Activated CD8-positive, alpha-beta memory T cell treated with anti-CD3 and anti-CD28 coated beads, Interleukin-2, amount 10 ng/mL, durations not matched to agents 7 days and 5 days (primary cell): ENCODE measurements at regions not wholly inside any gene's neighbourhood (a gene's known extent, or its start where the extent isn't known, plus 50 kb on each side); places are given as distances from the start of the nearest gene placed in this dataset.

Experiments used
- ATAC-seq: fragments of 150-1000 bp; cut with Tn5 transposase; one replicate; pipeline ENCODE4 v1.10.0; 2021; ENCODE audit warnings: moderate library complexity
- CTCF ChIA-PET: fragments of 350-600 bp; sonication (Branson Sonifier 250); formaldehyde crosslinking; loops from one replicate; lab custom pipeline; 2021; ENCODE audit warnings: antibody characterized with exemption; lab: Charles Lee
- DNase-seq: peaks from one replicate; pipeline ENCODE4 v3.0.0-alpha.2; 2020
- H3K27ac Mint-ChIP-seq: one replicate; pipeline ENCODE4 v1.8.0; 2021; ENCODE audit warnings: mild to moderate bottlenecking, mixed read lengths
- H3K27me3 Mint-ChIP-seq: one replicate; pipeline ENCODE4 v1.8.0; 2021; ENCODE audit warnings: mixed read lengths
- H3K36me3 Mint-ChIP-seq: one replicate; pipeline ENCODE4 v1.8.0; 2021; ENCODE audit warnings: mild to moderate bottlenecking, mixed read lengths
- H3K4me1 Mint-ChIP-seq: one replicate; pipeline ENCODE4 v1.8.0; 2021; ENCODE audit warnings: mixed read lengths
- H3K4me3 Mint-ChIP-seq: one replicate; pipeline ENCODE4 v1.8.0; 2021; ENCODE audit warnings: mild to moderate bottlenecking, moderate library complexity, mixed read lengths
- H3K9me3 Mint-ChIP-seq: one replicate; pipeline ENCODE4 v1.8.0; 2022; ENCODE audit warnings: low read depth, mixed read lengths

GRCh38 chr13:56988543-56988942, 152.2 kb upstream of the PRR20A start:
- H3K27ac Mint-ChIP-seq = no peak overlapping the region
- no peaks in the 10 kb centered on the region for H3K4me1 Mint-ChIP-seq
- no peaks in the 10 kb centered on the region for H3K27me3 Mint-ChIP-seq
- no peak overlapping the region for H3K4me3 Mint-ChIP-seq
- no peaks in the 10 kb centered on the region for H3K36me3 Mint-ChIP-seq
- CTCF ChIA-PET = no interaction called here
- peaks cover 9% of the 10 kb centered on the region for H3K9me3 Mint-ChIP-seq
- ATAC-seq (no peak), DNase-seq (no peak)

GRCh38 chr13:57003682-57004081, 137.0 kb upstream of the PRR20A start:
- H3K36me3 Mint-ChIP-seq = no peaks in the 10 kb centered on the region
- peaks cover 5% of the 10 kb centered on the region for H3K9me3 Mint-ChIP-seq
- DNase-seq (no peak), ATAC-seq (no peak)
- no peaks in the 10 kb centered on the region for H3K4me1 Mint-ChIP-seq
- H3K27me3 Mint-ChIP-seq = no peaks in the 10 kb centered on the region
- H3K4me3 Mint-ChIP-seq = no peak overlapping the region
- CTCF ChIA-PET = no interaction called here
- no peak overlapping the region for H3K27ac Mint-ChIP-seq

GRCh38 chr13:57017357-57017756, 123.4 kb upstream of the PRR20A start:
- no peak for ATAC-seq
- H3K27me3 Mint-ChIP-seq = no peaks in the 10 kb centered on the region
- CTCF ChIA-PET = no interaction called here

GRCh38 chr13:57018915-57019314, 121.8 kb upstream of the PRR20A start:
- DNase-seq = no peak
- Mint-ChIP-seq H3K36me3 (no peaks in the 10 kb centered on the region), H3K27ac (no peak overlapping the region), H3K4me3 (no peak overlapping the region), H3K9me3 (peaks cover 9% of the 10 kb centered on the region), H3K27me3 (no peaks in the 10 kb centered on the region), H3K4me1 (no peaks in the 10 kb centered on the region)
- ATAC-seq = no peak
- CTCF ChIA-PET = no interaction called here

More at GRCh38 chr13:57017357-57017756, 123.4 kb upstream of the PRR20A start:
- no peak overlapping the region for H3K27ac Mint-ChIP-seq
- no peaks in the 10 kb centered on the region for H3K36me3 Mint-ChIP-seq
- no peak overlapping the region for H3K4me3 Mint-ChIP-seq
- no peaks in the 10 kb centered on the region for H3K4me1 Mint-ChIP-seq
- DNase-seq = no peak
- H3K9me3 Mint-ChIP-seq = peaks cover 12% of the 10 kb centered on the region

GRCh38 chr13:57030671-57031070, 110.0 kb upstream of the PRR20A start:
- no peak for DNase-seq

GRCh38 chr13:57036290-57036689, 104.4 kb upstream of the PRR20A start:
- ATAC-seq (no peak), DNase-seq (no peak)
- H3K9me3 Mint-ChIP-seq = peaks cover 9% of the 10 kb centered on the region
- no peaks in the 10 kb centered on the region for H3K4me1 Mint-ChIP-seq
- CTCF ChIA-PET = no interaction called here
- H3K4me3 Mint-ChIP-seq = no peak overlapping the region
- no peak overlapping the region for H3K27ac Mint-ChIP-seq
- no peaks in the 10 kb centered on the region for H3K27me3 Mint-ChIP-seq
- no peaks in the 10 kb centered on the region for H3K36me3 Mint-ChIP-seq

More at GRCh38 chr13:57030671-57031070, 110.0 kb upstream of the PRR20A start:
- no peak overlapping the region for H3K27ac Mint-ChIP-seq
- H3K36me3 Mint-ChIP-seq = no peaks in the 10 kb centered on the region
- no peaks in the 10 kb centered on the region for H3K27me3 Mint-ChIP-seq
- H3K4me3 Mint-ChIP-seq = no peak overlapping the region
- H3K4me1 Mint-ChIP-seq = no peaks in the 10 kb centered on the region
- no peak for ATAC-seq
- H3K9me3 Mint-ChIP-seq = peaks cover 15% of the 10 kb centered on the region
- CTCF ChIA-PET = no interaction called here

- CTCF ChIA-PET = no interaction called here
- H3K27ac Mint-ChIP-seq = no peak overlapping the region
- no peak for ATAC-seq
- peaks cover 12% of the 10 kb centered on the region for H3K9me3 Mint-ChIP-seq
- H3K27me3 Mint-ChIP-seq = no peaks in the 10 kb centered on the region
- no peaks in the 10 kb centered on the region for H3K4me1 Mint-ChIP-seq
- DNase-seq = no peak
- no peaks in the 10 kb centered on the region for H3K36me3 Mint-ChIP-seq
- H3K4me3 Mint-ChIP-seq = no peak overlapping the region
These were observed 95.8 kb upstream of the PRR20A start for GRCh38 chr13:57044910-57045309.

GRCh38 chr13:57045826-57046546, 94.7 kb upstream of the PRR20A start:
- no peaks in the 10 kb centered on the region for H3K27me3 Mint-ChIP-seq
- ATAC-seq = no peak
- H3K36me3 Mint-ChIP-seq = no peaks in the 10 kb centered on the region
- no peak for DNase-seq
- no peak overlapping the region for H3K4me3 Mint-ChIP-seq
- H3K9me3 Mint-ChIP-seq = peaks cover 21% of the 10 kb centered on the region
- CTCF ChIA-PET = no interaction called here
- H3K4me1 Mint-ChIP-seq = no peaks in the 10 kb centered on the region
- no peak overlapping the region for H3K27ac Mint-ChIP-seq

GRCh38 chr13:57056601-57057180, 84.0 kb upstream of the PRR20A start:
- CTCF ChIA-PET = no interaction called here

GRCh38 chr13:57063007-57063406, 77.7 kb upstream of the PRR20A start:
- H3K36me3 Mint-ChIP-seq = no peaks in the 10 kb centered on the region
- ATAC-seq = no peak
- H3K9me3 Mint-ChIP-seq = peaks cover 7% of the 10 kb centered on the region
- no peaks in the 10 kb centered on the region for H3K4me1 Mint-ChIP-seq
- CTCF ChIA-PET = no interaction called here
- no peak overlapping the region for H3K4me3 Mint-ChIP-seq
- no peak for DNase-seq
- no peaks in the 10 kb centered on the region for H3K27me3 Mint-ChIP-seq
- no peak overlapping the region for H3K27ac Mint-ChIP-seq

More at GRCh38 chr13:57056601-57057180, 84.0 kb upstream of the PRR20A start:
- no peaks in the 10 kb centered on the region for H3K4me1 Mint-ChIP-seq
- no peak overlapping the region for H3K27ac Mint-ChIP-seq
- DNase-seq (no peak), ATAC-seq (no peak)
- no peaks in the 10 kb centered on the region for H3K36me3 Mint-ChIP-seq
- no peak overlapping the region for H3K4me3 Mint-ChIP-seq
- no peaks in the 10 kb centered on the region for H3K27me3 Mint-ChIP-seq
- H3K9me3 Mint-ChIP-seq = peaks cover 6% of the 10 kb centered on the region

GRCh38 chr13:57073983-57074382, 66.7 kb upstream of the PRR20A start:
- no peak for ATAC-seq
- Mint-ChIP-seq H3K27ac (no peak overlapping the region), H3K36me3 (no peaks in the 10 kb centered on the region), H3K9me3 (peaks cover 2% of the 10 kb centered on the region), H3K4me3 (no peak overlapping the region), H3K27me3 (no peaks in the 10 kb centered on the region), H3K4me1 (no peaks in the 10 kb centered on the region)
- CTCF ChIA-PET = no interaction called here
- no peak for DNase-seq

GRCh38 chr13:57075588-57075987, 65.1 kb upstream of the PRR20A start:
- Mint-ChIP-seq H3K4me3 (no peak overlapping the region), H3K9me3 (peaks cover 2% of the 10 kb centered on the region), H3K36me3 (no peaks in the 10 kb centered on the region), H3K27ac (no peak overlapping the region), H3K27me3 (no peaks in the 10 kb centered on the region), H3K4me1 (no peaks in the 10 kb centered on the region)
- CTCF ChIA-PET = no interaction called here
- no peak for ATAC-seq
- DNase-seq = no peak

GRCh38 chr13:57087006-57087405, 53.7 kb upstream of the PRR20A start:
- Mint-ChIP-seq H3K4me1 (no peaks in the 10 kb centered on the region), H3K4me3 (no peak overlapping the region), H3K27me3 (no peaks in the 10 kb centered on the region), H3K36me3 (no peaks in the 10 kb centered on the region), H3K27ac (no peak overlapping the region), H3K9me3 (peaks cover 3% of the 10 kb centered on the region)
- DNase-seq (no peak), ATAC-seq (no peak)
- CTCF ChIA-PET = no interaction called here
